ENCODE measurements at regions not wholly inside any gene's neighbourhood (a gene's known extent, or its start where the extent isn't known, plus 50 kb on each side); places are given as distances from the start of the nearest gene placed in this dataset.

- no peaks in the 10 kb centered on the region for H3K4me1 Mint-ChIP-seq (ENCODE audit: low read depth)
- no peak overlapping the region for H3K27ac Mint-ChIP-seq
- H3K4me3 Mint-ChIP-seq: no peak overlapping the region
- peaks cover 34% of the 10 kb centered on the region for H3K9me3 Mint-ChIP-seq
- H3K27me3 Mint-ChIP-seq: no peaks in the 10 kb centered on the region
- H3K36me3 Mint-ChIP-seq (ENCODE audit: low read depth): no peaks in the 10 kb centered on the region
- DNase-seq: no peak
These were observed 736.3 kb downstream of the POM121L12 start for GRCh38 chr7:53771701-53772100.

GRCh38 chr7:53776323-53776722 is 740.9 kb downstream of the POM121L12 start:
- Mint-ChIP-seq H3K9me3 (peaks cover 22% of the 10 kb centered on the region), H3K36me3 (ENCODE audit: low read depth) (no peaks in the 10 kb centered on the region), H3K4me3 (no peak overlapping the region), H3K27me3 (no peaks in the 10 kb centered on the region), H3K4me1 (ENCODE audit: low read depth) (no peaks in the 10 kb centered on the region), H3K27ac (no peak overlapping the region)
- no peak for DNase-seq

GRCh38 chr7:53789741-53790140 is 752.4 kb upstream of the VSTM2A start:
- Mint-ChIP-seq H3K4me3 (no peak overlapping the region), H3K4me1 (ENCODE audit: low read depth) (no peaks in the 10 kb centered on the region), H3K27ac (no peak overlapping the region), H3K9me3 (peaks cover 19% of the 10 kb centered on the region), H3K27me3 (no peaks in the 10 kb centered on the region), H3K36me3 (ENCODE audit: low read depth) (no peaks in the 10 kb centered on the region)
- DNase-seq: no peak

GRCh38 chr7:53794816-53795215 is 747.4 kb upstream of the VSTM2A start:
- Mint-ChIP-seq H3K27me3 (no peaks in the 10 kb centered on the region), H3K27ac (no peak overlapping the region), H3K4me3 (no peak overlapping the region), H3K9me3 (peaks cover 12% of the 10 kb centered on the region), H3K4me1 (ENCODE audit: low read depth) (no peaks in the 10 kb centered on the region), H3K36me3 (ENCODE audit: low read depth) (no peaks in the 10 kb centered on the region)
- DNase-seq: no peak

GRCh38 chr7:53800746-53801145 is 741.4 kb upstream of the VSTM2A start:
- no peak for DNase-seq
- Mint-ChIP-seq H3K4me3 (no peak overlapping the region), H3K36me3 (ENCODE audit: low read depth) (no peaks in the 10 kb centered on the region), H3K4me1 (ENCODE audit: low read depth) (no peaks in the 10 kb centered on the region), H3K9me3 (peaks cover 5% of the 10 kb centered on the region), H3K27ac (no peak overlapping the region), H3K27me3 (no peaks in the 10 kb centered on the region)

DNA sequence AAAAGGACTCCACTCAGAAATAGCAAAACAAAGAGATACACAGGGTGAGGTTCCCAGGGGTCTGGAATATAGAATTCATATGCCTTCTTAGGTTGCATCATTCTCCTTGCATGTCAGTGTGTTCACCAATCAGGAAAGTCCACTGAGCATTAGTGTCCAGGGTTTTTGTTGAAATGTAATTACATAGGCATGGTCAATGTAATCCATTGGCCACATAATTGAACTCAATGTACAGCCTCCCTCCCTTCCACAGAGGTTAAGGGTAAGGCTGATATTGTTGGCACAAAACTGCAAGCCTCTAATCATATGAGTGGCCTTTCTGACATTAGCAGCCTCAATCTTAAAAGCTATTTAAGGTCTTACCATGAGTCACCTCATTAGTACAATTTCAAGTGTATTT is 736.1 kb upstream of the VSTM2A start:
- Mint-ChIP-seq H3K27me3 (no peaks in the 10 kb centered on the region), H3K36me3 (ENCODE audit: low read depth) (no peaks in the 10 kb centered on the region), H3K4me1 (ENCODE audit: low read depth) (no peaks in the 10 kb centered on the region), H3K27ac (no peak overlapping the region), H3K9me3 (peaks cover 12% of the 10 kb centered on the region), H3K4me3 (no peak overlapping the region)
- DNase-seq: no peak

DNA sequence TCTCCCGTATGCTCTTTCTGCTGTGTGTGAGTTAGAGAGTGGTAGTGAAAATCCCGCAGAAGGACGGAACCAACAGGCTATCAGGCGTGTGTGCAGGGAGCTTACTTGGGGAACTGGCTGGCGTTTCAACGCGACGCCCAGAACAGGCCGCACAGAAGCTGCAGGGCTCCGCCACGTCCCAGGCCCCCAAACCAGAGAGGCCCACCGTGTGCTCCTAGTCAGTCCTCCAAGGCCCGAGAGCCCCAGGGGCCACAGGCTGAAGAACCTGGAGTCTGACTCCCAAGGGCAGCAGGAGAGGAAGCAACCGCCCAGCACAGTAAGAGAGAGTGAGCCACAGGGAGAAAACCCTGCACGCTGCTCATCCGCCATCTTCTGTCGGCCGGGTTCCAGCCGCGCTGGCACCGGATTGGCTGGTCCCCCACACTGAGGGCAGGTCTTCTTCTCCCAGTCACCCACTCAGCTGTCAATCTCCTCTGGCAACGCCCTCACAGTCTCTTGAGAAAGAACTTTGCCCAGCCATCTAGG is 730.6 kb upstream of the VSTM2A start:
- Mint-ChIP-seq H3K9me3 (peaks cover 21% of the 10 kb centered on the region), H3K27ac (no peak overlapping the region), H3K4me3 (no peak overlapping the region), H3K27me3 (no peaks in the 10 kb centered on the region), H3K4me1 (ENCODE audit: low read depth) (no peaks in the 10 kb centered on the region), H3K36me3 (ENCODE audit: low read depth) (no peaks in the 10 kb centered on the region)
- no peak for DNase-seq

DNA sequence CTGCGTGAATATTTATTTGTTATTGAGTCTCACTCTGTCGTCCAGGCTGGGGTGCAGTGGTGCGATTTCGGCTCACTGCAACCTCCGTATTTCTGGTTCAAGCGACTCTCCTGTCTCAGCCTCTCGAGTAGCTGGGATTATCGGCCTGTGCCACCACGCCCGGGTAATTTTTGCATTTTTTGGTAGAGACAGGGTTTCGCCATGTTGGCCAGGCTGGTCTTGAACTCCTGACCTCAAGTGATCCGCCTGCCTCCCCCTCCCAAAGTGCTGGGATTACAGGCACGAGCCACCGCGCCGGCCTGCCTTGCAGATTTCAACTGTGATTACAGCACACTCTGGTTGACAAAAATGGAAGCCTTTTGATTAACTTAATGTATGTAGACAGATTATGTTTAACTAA is 730.0 kb upstream of the VSTM2A start:
- no peak for DNase-seq
- Mint-ChIP-seq H3K9me3 (peaks cover 21% of the 10 kb centered on the region), H3K36me3 (ENCODE audit: low read depth) (no peaks in the 10 kb centered on the region), H3K4me3 (no peak overlapping the region), H3K4me1 (ENCODE audit: low read depth) (no peaks in the 10 kb centered on the region), H3K27me3 (no peaks in the 10 kb centered on the region), H3K27ac (no peak overlapping the region)

DNA sequence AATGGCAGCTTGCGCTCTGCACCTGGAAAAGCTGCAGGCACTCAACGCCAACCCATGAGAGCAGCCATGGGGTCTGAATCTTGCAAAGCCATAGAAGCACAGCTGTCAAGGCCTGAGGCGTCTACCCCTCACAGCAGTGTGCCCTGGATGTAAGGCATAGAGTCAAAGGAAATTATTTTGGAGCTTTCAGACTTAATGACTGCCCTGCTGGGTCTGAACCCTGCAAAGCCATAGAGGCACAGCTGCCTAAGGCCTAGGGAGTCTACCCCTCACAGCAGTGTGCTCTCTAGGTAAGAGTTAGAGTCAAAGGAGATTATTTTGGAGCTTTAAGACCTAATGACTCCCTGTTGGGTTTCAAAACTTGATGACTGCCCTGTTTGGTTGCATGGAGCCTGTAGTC is 706.9 kb upstream of the VSTM2A start:
- no peaks in the 10 kb centered on the region for H3K27me3 Mint-ChIP-seq
- no peak overlapping the region for H3K27ac Mint-ChIP-seq
- DNase-seq: no peak
- H3K9me3 Mint-ChIP-seq: peaks cover 27% of the 10 kb centered on the region
- no peaks in the 10 kb centered on the region for H3K36me3 Mint-ChIP-seq (ENCODE audit: low read depth)
- H3K4me1 Mint-ChIP-seq (ENCODE audit: low read depth): no peaks in the 10 kb centered on the region
- H3K4me3 Mint-ChIP-seq: no peak overlapping the region

DNA sequence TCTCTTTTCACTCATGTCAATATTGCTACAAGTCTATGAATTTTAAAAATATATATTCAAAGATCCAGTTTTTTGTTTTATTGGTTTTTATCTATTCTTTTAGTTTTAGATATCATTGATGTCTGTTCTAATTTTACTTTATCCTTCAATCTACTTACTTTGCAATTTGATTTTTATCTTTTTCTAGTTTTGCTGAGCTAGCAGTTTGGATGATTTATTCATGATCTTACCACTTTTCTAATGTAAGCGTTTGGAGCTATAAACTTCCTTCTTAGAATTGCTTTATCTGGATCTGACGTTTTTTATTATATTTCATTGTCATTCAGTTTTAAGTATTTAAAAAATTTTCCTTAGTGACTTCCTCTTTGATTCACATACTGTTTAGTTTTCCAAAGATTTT is 664.5 kb upstream of the VSTM2A start:
- H3K36me3 Mint-ChIP-seq (ENCODE audit: low read depth): no peaks in the 10 kb centered on the region
- H3K27me3 Mint-ChIP-seq: no peaks in the 10 kb centered on the region
- peaks cover 30% of the 10 kb centered on the region for H3K9me3 Mint-ChIP-seq
- no peak overlapping the region for H3K27ac Mint-ChIP-seq
- no peak overlapping the region for H3K4me3 Mint-ChIP-seq
- no peak for DNase-seq
- no peaks in the 10 kb centered on the region for H3K4me1 Mint-ChIP-seq (ENCODE audit: low read depth)

GRCh38 chr7:53900856-53901528 is 641.2 kb upstream of the VSTM2A start:
- Mint-ChIP-seq H3K9me3 (peaks cover 29% of the 10 kb centered on the region), H3K4me1 (ENCODE audit: low read depth) (no peaks in the 10 kb centered on the region), H3K27me3 (no peaks in the 10 kb centered on the region), H3K4me3 (no peak overlapping the region), H3K27ac (no peak overlapping the region), H3K36me3 (ENCODE audit: low read depth) (no peaks in the 10 kb centered on the region)
- DNase-seq: no peak

- no peak overlapping the region for H3K4me3 Mint-ChIP-seq
- DNase-seq: no peak
- H3K9me3 Mint-ChIP-seq: peaks cover 40% of the 10 kb centered on the region
- no peaks in the 10 kb centered on the region for H3K27me3 Mint-ChIP-seq
- H3K36me3 Mint-ChIP-seq (ENCODE audit: low read depth): no peaks in the 10 kb centered on the region
- H3K27ac Mint-ChIP-seq: no peak overlapping the region
- H3K4me1 Mint-ChIP-seq (ENCODE audit: low read depth): no peaks in the 10 kb centered on the region
These were observed 637.8 kb upstream of the VSTM2A start for GRCh38 chr7:53904355-53904754.

DNA sequence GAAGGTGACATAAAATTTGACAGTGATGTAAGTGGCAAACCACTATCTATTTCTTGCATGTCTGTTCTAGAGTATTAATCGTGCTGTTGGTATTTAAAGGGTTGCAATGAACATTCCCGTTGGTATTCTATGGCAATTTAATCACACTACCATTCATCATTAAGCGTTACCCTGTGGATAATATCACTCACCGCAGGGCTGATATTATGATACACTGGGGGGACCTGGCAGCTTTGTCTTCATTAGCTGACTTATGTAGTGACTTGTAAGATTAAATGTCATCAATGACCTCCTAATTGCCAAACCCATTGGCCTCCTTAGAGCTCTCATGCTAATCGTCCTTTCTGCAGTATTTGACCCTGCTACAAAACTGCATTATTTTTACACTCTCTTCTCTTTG is 624.5 kb upstream of the VSTM2A start:
- Mint-ChIP-seq H3K4me3 (no peak overlapping the region), H3K36me3 (ENCODE audit: low read depth) (no peaks in the 10 kb centered on the region), H3K27ac (no peak overlapping the region), H3K9me3 (peaks cover 25% of the 10 kb centered on the region), H3K4me1 (ENCODE audit: low read depth) (no peaks in the 10 kb centered on the region), H3K27me3 (no peaks in the 10 kb centered on the region)
- no peak for DNase-seq

- Mint-ChIP-seq H3K4me1 (ENCODE audit: low read depth) (no peaks in the 10 kb centered on the region), H3K36me3 (ENCODE audit: low read depth) (no peaks in the 10 kb centered on the region), H3K27ac (no peak overlapping the region), H3K27me3 (no peaks in the 10 kb centered on the region), H3K9me3 (peaks cover 26% of the 10 kb centered on the region), H3K4me3 (no peak overlapping the region)
- no peak for DNase-seq
These were observed 622.2 kb upstream of the VSTM2A start for GRCh38 chr7:53920011-53920410.

GRCh38 chr7:53940483-53940882 is 601.7 kb upstream of the VSTM2A start:
- no peaks in the 10 kb centered on the region for H3K27me3 Mint-ChIP-seq
- no peak overlapping the region for H3K4me3 Mint-ChIP-seq
- no peaks in the 10 kb centered on the region for H3K36me3 Mint-ChIP-seq (ENCODE audit: low read depth)
- DNase-seq: no peak
- H3K9me3 Mint-ChIP-seq: peaks cover 34% of the 10 kb centered on the region
- no peaks in the 10 kb centered on the region for H3K4me1 Mint-ChIP-seq (ENCODE audit: low read depth)
- no peak overlapping the region for H3K27ac Mint-ChIP-seq

GRCh38 chr7:53947732-53948131 is 594.4 kb upstream of the VSTM2A start:
- Mint-ChIP-seq H3K4me1 (ENCODE audit: low read depth) (no peaks in the 10 kb centered on the region), H3K27me3 (no peaks in the 10 kb centered on the region), H3K36me3 (ENCODE audit: low read depth) (no peaks in the 10 kb centered on the region), H3K27ac (no peak overlapping the region), H3K4me3 (no peak overlapping the region), H3K9me3 (peaks cover 31% of the 10 kb centered on the region)
- DNase-seq: no peak

Measured in activated T-cell treated with anti-CD3 and anti-CD28 coated beads, Interleukin-2, amount 50 U/mL, for 24 hours (primary cell).